Neural cell (in vitro differentiated cells): ENCODE measurements at regions not wholly inside any gene's neighbourhood (a gene's known extent, or its start where the extent isn't known, plus 50 kb on each side); places are given as distances from the start of the nearest gene placed in this dataset.

Source experiments
- H2AFZ ChIP-seq: fragments of 200-600, 300-800 bp; sonication (generic), shearing (Covaris generic); 2 replicates; pipeline ENCODE4 v1.6.0; 2014; ENCODE audit warnings: low read depth, mild to moderate bottlenecking, antibody characterized with exemption, low read length, moderate library complexity
- H3F3A ChIP-seq: fragments of 200-600 bp; shearing (Covaris generic); 2 replicates; pipeline ENCODE4 v1.6.1; 2016; ENCODE audit warnings: mild to moderate bottlenecking, moderate library complexity, mixed read lengths, antibody characterized with exemption, low read length; ENCODE audit not compliant: insufficient read depth, poor library complexity, severe bottlenecking
- H3K27ac ChIP-seq: fragments of 200-600, 300-800 bp; sonication (generic), shearing (Covaris generic); 2 replicates; pipeline ENCODE4 v1.5.1; 2014; ENCODE audit warnings: mild to moderate bottlenecking, low read length, moderate library complexity
- H3K27me3 ChIP-seq: fragments of 300-800, 200-600 bp; sonication (generic), shearing (Covaris generic); 2 replicates; pipeline ENCODE4 v1.6.0; 2014; ENCODE audit warnings: mild to moderate bottlenecking, low read depth, low read length, moderate library complexity; ENCODE audit not compliant: insufficient read depth
- H3K36me3 ChIP-seq: fragments of 300-800, 200-600 bp; sonication (generic), shearing (Covaris generic); 2 replicates; pipeline ENCODE4 v1.5.1; 2014; ENCODE audit warnings: mild to moderate bottlenecking, antibody characterized with exemption, low read length, moderate library complexity; ENCODE audit not compliant: insufficient read depth
- H3K4me2 ChIP-seq: fragments of 300-800, 200-600 bp; sonication (generic), shearing (Covaris generic); 2 replicates; pipeline ENCODE4 v1.6.0; 2014; ENCODE audit warnings: mild to moderate bottlenecking, low read length
- H3K4me3 ChIP-seq: fragments of 300-800, 200-600 bp; sonication (generic), shearing (Covaris generic); 2 replicates; pipeline ENCODE4 v1.5.1; 2014; ENCODE audit warnings: mild to moderate bottlenecking, low read length, moderate library complexity
- H3K79me2 ChIP-seq: fragments of 200-600 bp; shearing (Covaris generic); replicated peaks from 2 replicates; pipeline ENCODE4 v1.6.0; 2014; ENCODE audit warnings: mild to moderate bottlenecking, low read length, moderate library complexity; ENCODE audit not compliant: insufficient read depth
- H3K9ac ChIP-seq: fragments of 300-800, 200-600 bp; sonication (generic), shearing (Covaris generic); 2 replicates; pipeline ENCODE4 v1.6.1; 2016; ENCODE audit warnings: mild to moderate bottlenecking, low read length, mixed read lengths
- H3K9me2 ChIP-seq: fragments of 200-600 bp; shearing (Covaris generic); 2 replicates; pipeline ENCODE4 v1.6.1; 2016; ENCODE audit warnings: mild to moderate bottlenecking, low read length, mixed read lengths; ENCODE audit not compliant: insufficient read depth
- H3K9me3 ChIP-seq: fragments of 200-600, 300-800 bp; sonication (generic), shearing (Covaris generic); 2 replicates; pipeline ENCODE4 v1.6.1; 2016; ENCODE audit warnings: mild to moderate bottlenecking, mixed run types, low read length, moderate library complexity, mixed read lengths
- H4K20me1 ChIP-seq: fragments of 200-600 bp; shearing (Covaris generic); 2 replicates; pipeline ENCODE4 v1.6.1; 2016; ENCODE audit warnings: mild to moderate bottlenecking, mixed run types; ENCODE audit not compliant: insufficient read depth
- EP300 ChIP-seq: fragments of 450-650 bp; conservative IDR thresholded peaks from 2 replicates; pipeline ENCODE4 v1.6.1; 2014; ENCODE audit warnings: antibody characterized with exemption, mild to moderate bottlenecking, moderate library complexity; ENCODE audit not compliant: poor library complexity, severe bottlenecking
- EZH2 ChIP-seq: fragments of 200-600, 300-800 bp; shearing (Covaris generic), sonication (generic); IDR thresholded peaks from 2 replicates; pipeline ENCODE4 v1.6.1; 2014; ENCODE audit warnings: antibody characterized with exemption, low read length, borderline replicate concordance, mild to moderate bottlenecking; ENCODE audit not compliant: insufficient read depth, poor library complexity, severe bottlenecking
- MXI1 ChIP-seq: fragments of 450-650 bp; conservative IDR thresholded peaks from 2 replicates; pipeline ENCODE4 v1.6.1; 2014; ENCODE audit warnings: antibody characterized with exemption, mild to moderate bottlenecking; ENCODE audit not compliant: poor library complexity, severe bottlenecking
- POLR2AphosphoS5 ChIP-seq: IDR thresholded peaks from 2 replicates; pipeline ENCODE4 v1.6.1; 2012
- RAD21 ChIP-seq: fragments of 450-650 bp; conservative IDR thresholded peaks from 2 replicates; pipeline ENCODE4 v1.6.1; 2014; ENCODE audit warnings: antibody characterized with exemption, mild to moderate bottlenecking, moderate library complexity
- SMC3 ChIP-seq: fragments of 450-650 bp; conservative IDR thresholded peaks from 2 replicates; pipeline ENCODE4 v1.6.1; 2014; ENCODE audit warnings: antibody characterized with exemption, mild to moderate bottlenecking, moderate library complexity; ENCODE audit not compliant: poor library complexity
- TAF1 ChIP-seq: IDR thresholded peaks from 2 replicates; pipeline ENCODE4 v1.6.1; 2012; ENCODE audit warnings: low read depth
- TF ChIP-seq, protein P1 (sequence below): IDR thresholded peaks from 2 replicates; pipeline ENCODE4 v1.6.1; 2012; ENCODE audit warnings: borderline replicate concordance
- TF ChIP-seq, protein P2 (sequence below): fragments of 450-650 bp; IDR thresholded peaks from 2 replicates; pipeline ENCODE4 v1.5.1; 2014; ENCODE audit warnings: antibody characterized with exemption, mild to moderate bottlenecking, moderate library complexity; ENCODE audit not compliant: poor library complexity, severe bottlenecking

GRCh38 chr18:37847544-37847943 lies 281.9 kb upstream of the CELF4 start:
- Histone ChIP-seq H4K20me1 (no peaks in the 10 kb centered on the region), H2AFZ (no peak overlapping the region), H3K9ac (no peak overlapping the region), H3K36me3 (no peaks in the 10 kb centered on the region), H3K4me2 (no peak overlapping the region), H3K27ac (no peak overlapping the region), H3K79me2 (no peaks in the 10 kb centered on the region), H3K27me3 (no peaks in the 10 kb centered on the region), H3F3A (no peaks in the 10 kb centered on the region), H3K4me3 (no peak overlapping the region), H3K9me2 (no peaks in the 10 kb centered on the region), H3K9me3 (no peaks in the 10 kb centered on the region)
- TF ChIP-seq POLR2AphosphoS5 (no peak), RAD21 (no peak), MXI1 (no peak), EZH2 (no peak), EP300 (no peak), SMC3 (no peak), TAF1 (no peak)
- TF ChIP-seq, protein P1, sequence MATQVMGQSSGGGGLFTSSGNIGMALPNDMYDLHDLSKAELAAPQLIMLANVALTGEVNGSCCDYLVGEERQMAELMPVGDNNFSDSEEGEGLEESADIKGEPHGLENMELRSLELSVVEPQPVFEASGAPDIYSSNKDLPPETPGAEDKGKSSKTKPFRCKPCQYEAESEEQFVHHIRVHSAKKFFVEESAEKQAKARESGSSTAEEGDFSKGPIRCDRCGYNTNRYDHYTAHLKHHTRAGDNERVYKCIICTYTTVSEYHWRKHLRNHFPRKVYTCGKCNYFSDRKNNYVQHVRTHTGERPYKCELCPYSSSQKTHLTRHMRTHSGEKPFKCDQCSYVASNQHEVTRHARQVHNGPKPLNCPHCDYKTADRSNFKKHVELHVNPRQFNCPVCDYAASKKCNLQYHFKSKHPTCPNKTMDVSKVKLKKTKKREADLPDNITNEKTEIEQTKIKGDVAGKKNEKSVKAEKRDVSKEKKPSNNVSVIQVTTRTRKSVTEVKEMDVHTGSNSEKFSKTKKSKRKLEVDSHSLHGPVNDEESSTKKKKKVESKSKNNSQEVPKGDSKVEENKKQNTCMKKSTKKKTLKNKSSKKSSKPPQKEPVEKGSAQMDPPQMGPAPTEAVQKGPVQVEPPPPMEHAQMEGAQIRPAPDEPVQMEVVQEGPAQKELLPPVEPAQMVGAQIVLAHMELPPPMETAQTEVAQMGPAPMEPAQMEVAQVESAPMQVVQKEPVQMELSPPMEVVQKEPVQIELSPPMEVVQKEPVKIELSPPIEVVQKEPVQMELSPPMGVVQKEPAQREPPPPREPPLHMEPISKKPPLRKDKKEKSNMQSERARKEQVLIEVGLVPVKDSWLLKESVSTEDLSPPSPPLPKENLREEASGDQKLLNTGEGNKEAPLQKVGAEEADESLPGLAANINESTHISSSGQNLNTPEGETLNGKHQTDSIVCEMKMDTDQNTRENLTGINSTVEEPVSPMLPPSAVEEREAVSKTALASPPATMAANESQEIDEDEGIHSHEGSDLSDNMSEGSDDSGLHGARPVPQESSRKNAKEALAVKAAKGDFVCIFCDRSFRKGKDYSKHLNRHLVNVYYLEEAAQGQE = no peak
- TF ChIP-seq, protein P2, sequence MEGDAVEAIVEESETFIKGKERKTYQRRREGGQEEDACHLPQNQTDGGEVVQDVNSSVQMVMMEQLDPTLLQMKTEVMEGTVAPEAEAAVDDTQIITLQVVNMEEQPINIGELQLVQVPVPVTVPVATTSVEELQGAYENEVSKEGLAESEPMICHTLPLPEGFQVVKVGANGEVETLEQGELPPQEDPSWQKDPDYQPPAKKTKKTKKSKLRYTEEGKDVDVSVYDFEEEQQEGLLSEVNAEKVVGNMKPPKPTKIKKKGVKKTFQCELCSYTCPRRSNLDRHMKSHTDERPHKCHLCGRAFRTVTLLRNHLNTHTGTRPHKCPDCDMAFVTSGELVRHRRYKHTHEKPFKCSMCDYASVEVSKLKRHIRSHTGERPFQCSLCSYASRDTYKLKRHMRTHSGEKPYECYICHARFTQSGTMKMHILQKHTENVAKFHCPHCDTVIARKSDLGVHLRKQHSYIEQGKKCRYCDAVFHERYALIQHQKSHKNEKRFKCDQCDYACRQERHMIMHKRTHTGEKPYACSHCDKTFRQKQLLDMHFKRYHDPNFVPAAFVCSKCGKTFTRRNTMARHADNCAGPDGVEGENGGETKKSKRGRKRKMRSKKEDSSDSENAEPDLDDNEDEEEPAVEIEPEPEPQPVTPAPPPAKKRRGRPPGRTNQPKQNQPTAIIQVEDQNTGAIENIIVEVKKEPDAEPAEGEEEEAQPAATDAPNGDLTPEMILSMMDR = no peak

- no peaks in the 10 kb centered on the region for H3K9me2 ChIP-seq
- no peak overlapping the region for H3K4me2 ChIP-seq
- H2AFZ ChIP-seq = no peak overlapping the region
- H3K36me3 ChIP-seq = no peaks in the 10 kb centered on the region
- H3K79me2 ChIP-seq = no peaks in the 10 kb centered on the region
- H4K20me1 ChIP-seq = no peaks in the 10 kb centered on the region
- H3K9ac ChIP-seq = no peak overlapping the region
- H3K27me3 ChIP-seq = no peaks in the 10 kb centered on the region
- no peaks in the 10 kb centered on the region for H3F3A ChIP-seq
- no peak for TF ChIP-seq TAF1
- TF ChIP-seq EP300 = no peak
- TF ChIP-seq, protein P1 = no peak
- H3K4me3 ChIP-seq = no peak overlapping the region
- H3K27ac ChIP-seq = no peak overlapping the region
- no peaks in the 10 kb centered on the region for H3K9me3 ChIP-seq
Observed at GRCh38 chr18:37846996-37847395, 281.4 kb upstream of the CELF4 start.
